ENCODE measurements at regions not wholly inside any gene's neighbourhood (a gene's known extent, or its start where the extent isn't known, plus 50 kb on each side); places are given as distances from the start of the nearest gene placed in this dataset.

DNA sequence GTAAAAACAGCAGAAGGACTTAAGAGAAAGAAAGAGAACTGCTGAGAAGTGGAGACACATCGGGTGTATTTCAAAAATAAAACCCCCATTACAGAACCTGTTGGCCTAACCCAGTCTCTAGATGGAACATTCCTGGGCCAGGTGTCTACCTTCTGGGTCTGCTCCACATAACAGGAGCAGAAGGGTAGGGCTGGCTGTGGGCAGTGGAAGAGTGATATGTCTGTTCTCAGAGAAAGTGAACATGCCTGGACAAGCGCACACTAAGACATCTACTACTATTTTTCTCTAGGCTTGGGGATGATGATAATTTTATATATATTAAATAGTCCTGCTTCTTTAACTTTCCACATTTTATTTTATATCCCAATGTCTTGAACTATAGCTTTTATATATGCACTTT lies 267.1 kb downstream of the TBC1D4 start:
- Histone ChIP-seq H3K27ac (ENCODE audit: low read length) (no peak overlapping the region), H3K9me3 (ENCODE audit: control insufficient read depth, low read depth, low read length) (no peaks in the 10 kb centered on the region), H3K27me3 (ENCODE audit: control insufficient read depth, insufficient read depth, low read length) (no peaks in the 10 kb centered on the region), H3K9ac (ENCODE audit: low read length) (no peak overlapping the region), H3K36me3 (ENCODE audit: control insufficient read depth, low read depth, low read length) (no peaks in the 10 kb centered on the region), H3K4me1 (ENCODE audit: control insufficient read depth, low read depth, low read length) (no peaks in the 10 kb centered on the region), H3K4me3 (ENCODE audit: low read length) (no peak overlapping the region)

DNA sequence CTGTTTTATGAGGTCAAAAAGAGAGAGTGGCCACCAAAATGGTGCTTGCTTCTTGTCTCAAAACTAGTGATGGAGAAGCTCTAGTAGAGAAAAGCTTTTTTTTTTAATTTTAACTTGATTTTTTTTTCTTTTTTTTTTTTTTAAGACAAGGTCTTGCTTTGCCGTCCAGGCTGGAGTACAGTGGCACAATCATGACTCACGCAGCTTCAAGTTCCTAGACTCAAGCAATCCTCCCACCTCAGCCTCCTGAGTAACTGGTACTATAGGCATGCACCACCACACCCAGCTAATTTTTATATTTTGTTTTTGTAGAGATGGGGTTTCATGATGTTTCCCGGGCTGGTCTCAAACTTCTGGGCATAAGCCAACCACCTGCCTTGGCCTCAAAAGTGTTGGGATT lies 279.0 kb downstream of the TBC1D4 start:
- Histone ChIP-seq H3K27me3 (ENCODE audit: control insufficient read depth, insufficient read depth, low read length) (no peaks in the 10 kb centered on the region), H3K27ac (ENCODE audit: low read length) (no peak overlapping the region), H3K4me1 (ENCODE audit: control insufficient read depth, low read depth, low read length) (no peaks in the 10 kb centered on the region), H3K9me3 (ENCODE audit: control insufficient read depth, low read depth, low read length) (no peaks in the 10 kb centered on the region), H3K9ac (ENCODE audit: low read length) (no peak overlapping the region), H3K36me3 (ENCODE audit: control insufficient read depth, low read depth, low read length) (no peaks in the 10 kb centered on the region), H3K4me3 (ENCODE audit: low read length) (no peak overlapping the region)

DNA sequence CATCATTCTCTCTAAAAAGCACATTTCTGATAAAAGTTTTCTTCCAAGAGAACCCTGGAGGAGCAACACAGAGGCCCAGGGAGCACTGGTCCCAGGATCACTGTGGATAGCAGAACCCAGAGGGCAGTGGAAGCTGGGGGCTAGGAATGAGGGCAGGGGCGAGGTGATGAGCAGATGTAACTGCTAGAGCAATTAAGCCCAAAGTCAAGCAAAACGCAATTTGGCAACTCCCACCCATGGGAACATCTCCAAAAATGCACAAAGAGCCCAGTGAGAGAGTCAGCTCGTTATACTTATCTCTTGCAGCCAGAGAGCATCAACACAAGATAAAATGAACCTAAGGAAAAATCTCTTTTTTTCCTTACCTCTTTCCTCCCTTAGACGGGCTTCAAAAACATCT lies 284.2 kb downstream of the TBC1D4 start:
- H3K9me3 ChIP-seq (ENCODE audit: control insufficient read depth, low read depth, low read length), result no peaks in the 10 kb centered on the region
- no peak overlapping the region for H3K4me3 ChIP-seq (ENCODE audit: low read length)
- H3K27me3 ChIP-seq (ENCODE audit: control insufficient read depth, insufficient read depth, low read length), result no peaks in the 10 kb centered on the region
- H3K9ac ChIP-seq (ENCODE audit: low read length), result no peak overlapping the region
- H3K27ac ChIP-seq (ENCODE audit: low read length), result no peak overlapping the region
- H3K4me1 ChIP-seq (ENCODE audit: control insufficient read depth, low read depth, low read length), result peaks cover 11% of the 10 kb centered on the region
- no peaks in the 10 kb centered on the region for H3K36me3 ChIP-seq (ENCODE audit: control insufficient read depth, low read depth, low read length)

DNA sequence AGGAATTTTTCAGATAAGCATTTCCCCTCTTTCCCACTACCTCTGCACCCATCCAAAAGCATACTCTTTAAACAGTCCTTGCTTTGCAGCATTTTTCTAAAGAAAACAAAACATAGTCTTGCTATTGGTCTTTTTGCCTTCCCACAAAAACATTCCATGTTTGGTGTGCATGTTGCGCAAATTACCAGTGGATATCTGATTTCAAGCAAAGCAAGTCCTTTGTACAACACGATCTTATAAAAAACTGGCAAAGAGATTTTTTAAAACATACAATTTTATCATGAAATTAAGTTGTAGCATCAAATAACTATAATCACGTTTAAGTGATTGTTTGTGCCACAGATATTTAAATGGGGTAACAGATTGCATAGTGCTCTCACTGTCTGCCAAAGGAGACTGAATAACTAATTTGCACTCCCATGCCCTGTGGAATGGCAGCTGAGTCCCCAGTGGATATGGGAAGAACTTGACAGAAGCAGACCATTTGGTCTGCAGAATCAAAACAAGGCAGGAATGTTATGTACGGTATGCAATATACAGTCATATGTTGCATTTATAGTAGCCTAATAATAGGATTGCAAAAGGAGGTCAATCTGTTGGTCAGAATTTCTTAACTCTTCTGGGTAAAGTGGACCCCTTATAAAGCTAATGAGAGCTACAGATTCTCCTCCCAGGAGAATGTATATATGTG lies 285.7 kb downstream of the TBC1D4 start:
- Histone ChIP-seq H3K36me3 (ENCODE audit: control insufficient read depth, low read depth, low read length) (no peaks in the 10 kb centered on the region), H3K9ac (ENCODE audit: low read length) (no peak overlapping the region), H3K27ac (ENCODE audit: low read length) (no peak overlapping the region)

DNA sequence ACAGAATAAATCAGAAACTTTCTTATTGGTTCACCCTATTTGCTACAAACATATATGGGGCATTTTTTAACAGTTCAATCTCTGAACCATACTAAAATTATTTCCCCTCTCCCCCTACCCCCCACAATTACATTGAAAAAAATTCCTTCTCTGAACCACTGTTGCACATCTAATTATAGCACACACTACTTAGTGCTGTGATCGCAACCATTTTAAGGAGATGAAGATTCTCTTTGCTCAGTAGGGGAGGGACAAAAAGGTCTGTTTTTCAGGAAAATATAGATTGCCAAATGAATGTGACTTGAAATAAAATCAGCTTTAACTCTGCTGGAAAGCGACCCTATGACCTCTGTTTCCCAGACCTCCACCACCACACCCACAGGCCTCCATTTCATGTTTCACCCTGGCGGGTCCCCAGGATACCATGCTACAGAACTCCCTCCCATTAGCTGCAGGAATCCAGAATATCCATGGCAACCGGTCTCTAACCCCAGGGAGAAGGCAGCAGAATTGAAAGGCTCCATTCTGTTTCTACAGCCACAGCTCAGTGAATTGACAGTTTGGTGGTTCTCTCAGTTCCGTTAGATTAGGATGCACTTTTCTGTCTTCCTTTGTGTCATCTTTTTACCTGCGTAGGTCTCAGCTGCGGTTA lies 286.3 kb downstream of the TBC1D4 start:
- peaks cover 11% of the 10 kb centered on the region for H3K4me1 ChIP-seq (ENCODE audit: control insufficient read depth, low read depth, low read length)
- H3K27ac ChIP-seq (ENCODE audit: low read length), result no peak overlapping the region
- no peaks in the 10 kb centered on the region for H3K36me3 ChIP-seq (ENCODE audit: control insufficient read depth, low read depth, low read length)
- H3K27me3 ChIP-seq (ENCODE audit: control insufficient read depth, insufficient read depth, low read length), result no peaks in the 10 kb centered on the region
- H3K9ac ChIP-seq (ENCODE audit: low read length), result no peak overlapping the region
- no peak overlapping the region for H3K4me3 ChIP-seq (ENCODE audit: low read length)
- H3K9me3 ChIP-seq (ENCODE audit: control insufficient read depth, low read depth, low read length), result no peaks in the 10 kb centered on the region

More for the DNA sequence above, 285.7 kb downstream of the TBC1D4 start:
- H3K9me3 ChIP-seq (ENCODE audit: control insufficient read depth, low read depth, low read length), result no peaks in the 10 kb centered on the region
- no peaks in the 10 kb centered on the region for H3K27me3 ChIP-seq (ENCODE audit: control insufficient read depth, insufficient read depth, low read length)
- peaks cover 11% of the 10 kb centered on the region for H3K4me1 ChIP-seq (ENCODE audit: control insufficient read depth, low read depth, low read length)
- no peak overlapping the region for H3K4me3 ChIP-seq (ENCODE audit: low read length)

DNA sequence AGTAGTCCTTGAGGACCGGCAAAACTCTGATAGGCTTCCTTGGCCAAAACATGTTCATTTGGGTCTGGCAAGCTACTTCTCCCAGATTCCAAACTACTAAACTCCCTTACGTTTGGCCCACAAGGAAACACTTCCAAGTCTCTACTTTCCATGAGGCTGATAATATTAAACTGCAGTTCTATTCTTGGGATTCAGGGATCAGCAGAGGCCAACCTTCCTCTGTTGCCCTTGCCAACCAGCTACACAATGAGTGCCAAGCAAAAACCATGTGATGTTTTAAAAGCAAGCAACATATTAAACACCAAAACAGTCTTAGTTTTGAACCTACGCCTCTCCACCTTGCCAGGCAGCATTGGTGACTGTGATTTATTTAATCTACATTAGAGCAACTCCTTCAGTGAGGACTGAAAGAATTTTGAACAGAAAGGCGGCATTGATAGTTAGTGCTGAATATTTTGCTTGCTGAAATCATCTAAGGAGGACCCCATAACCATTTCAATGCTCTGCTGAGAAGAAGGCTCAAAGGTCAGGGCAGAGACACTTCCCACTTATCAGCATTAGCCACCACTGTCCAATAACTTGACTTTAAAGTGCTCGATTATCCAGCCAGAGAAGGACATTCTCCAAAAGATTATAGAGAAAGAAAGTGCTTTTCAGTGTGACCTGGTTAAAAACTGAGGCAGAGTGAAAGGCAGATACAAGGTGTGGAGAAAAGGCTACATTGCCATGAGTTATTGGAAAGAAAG lies 287.1 kb downstream of the TBC1D4 start:
- Histone ChIP-seq H3K27me3 (ENCODE audit: control insufficient read depth, insufficient read depth, low read length) (no peaks in the 10 kb centered on the region), H3K4me1 (ENCODE audit: control insufficient read depth, low read depth, low read length) (peaks cover 11% of the 10 kb centered on the region), H3K36me3 (ENCODE audit: control insufficient read depth, low read depth, low read length) (no peaks in the 10 kb centered on the region), H3K27ac (ENCODE audit: low read length) (no peak overlapping the region), H3K4me3 (ENCODE audit: low read length) (no peak overlapping the region), H3K9me3 (ENCODE audit: control insufficient read depth, low read depth, low read length) (no peaks in the 10 kb centered on the region), H3K9ac (ENCODE audit: low read length) (no peak overlapping the region)

DNA sequence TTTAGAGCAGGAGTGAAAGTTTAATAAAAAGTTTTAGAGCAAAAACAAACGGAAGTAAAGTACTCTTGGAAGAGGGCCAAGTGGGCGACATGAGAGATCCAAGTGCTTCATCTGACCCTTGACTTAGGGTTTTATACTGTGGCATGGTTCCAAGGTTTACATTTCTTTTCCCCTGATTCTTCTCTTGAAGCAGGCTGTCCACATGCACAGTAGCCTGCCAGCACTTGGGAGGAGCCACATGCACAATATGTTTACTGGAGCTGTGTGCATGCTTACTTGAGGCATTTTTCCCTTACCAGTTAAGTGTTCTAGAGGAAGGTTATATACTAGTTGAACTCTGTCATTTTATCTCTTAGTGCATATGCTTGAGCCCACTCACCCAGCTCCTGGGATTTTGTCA lies 295.6 kb downstream of the TBC1D4 start:
- H3K36me3 ChIP-seq (ENCODE audit: control insufficient read depth, low read depth, low read length), result no peaks in the 10 kb centered on the region
- H3K4me1 ChIP-seq (ENCODE audit: control insufficient read depth, low read depth, low read length), result no peaks in the 10 kb centered on the region
- H3K27me3 ChIP-seq (ENCODE audit: control insufficient read depth, insufficient read depth, low read length), result no peaks in the 10 kb centered on the region
- H3K9ac ChIP-seq (ENCODE audit: low read length), result no peak overlapping the region
- no peaks in the 10 kb centered on the region for H3K9me3 ChIP-seq (ENCODE audit: control insufficient read depth, low read depth, low read length)
- no peak overlapping the region for H3K27ac ChIP-seq (ENCODE audit: low read length)
- no peak overlapping the region for H3K4me3 ChIP-seq (ENCODE audit: low read length)

DNA sequence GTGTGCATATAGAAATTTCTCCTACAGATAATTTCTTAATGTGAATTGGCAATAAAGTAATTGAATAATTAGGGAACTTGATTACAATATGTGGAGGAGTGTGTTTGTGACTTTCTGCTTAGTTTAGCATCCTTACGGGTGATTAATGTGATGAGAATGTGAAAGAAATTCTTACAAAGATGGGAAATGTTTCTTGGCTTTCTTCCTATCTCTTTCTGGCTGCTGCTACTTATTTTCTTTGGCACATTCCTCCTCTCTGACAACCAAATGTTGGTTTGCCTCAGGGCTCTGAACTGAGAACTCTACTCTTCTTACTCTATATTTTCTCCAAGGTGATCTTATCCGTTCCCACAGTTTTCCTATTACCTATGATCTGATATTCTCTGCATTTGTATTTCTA lies 300.1 kb downstream of the TBC1D4 start:
- H3K9me3 ChIP-seq (ENCODE audit: control insufficient read depth, low read depth, low read length), result no peaks in the 10 kb centered on the region
- no peak overlapping the region for H3K9ac ChIP-seq (ENCODE audit: low read length)
- no peaks in the 10 kb centered on the region for H3K4me1 ChIP-seq (ENCODE audit: control insufficient read depth, low read depth, low read length)
- no peaks in the 10 kb centered on the region for H3K27me3 ChIP-seq (ENCODE audit: control insufficient read depth, insufficient read depth, low read length)
- H3K4me3 ChIP-seq (ENCODE audit: low read length), result no peak overlapping the region
- H3K36me3 ChIP-seq (ENCODE audit: control insufficient read depth, low read depth, low read length), result no peaks in the 10 kb centered on the region
- H3K27ac ChIP-seq (ENCODE audit: low read length), result no peak overlapping the region

DNA sequence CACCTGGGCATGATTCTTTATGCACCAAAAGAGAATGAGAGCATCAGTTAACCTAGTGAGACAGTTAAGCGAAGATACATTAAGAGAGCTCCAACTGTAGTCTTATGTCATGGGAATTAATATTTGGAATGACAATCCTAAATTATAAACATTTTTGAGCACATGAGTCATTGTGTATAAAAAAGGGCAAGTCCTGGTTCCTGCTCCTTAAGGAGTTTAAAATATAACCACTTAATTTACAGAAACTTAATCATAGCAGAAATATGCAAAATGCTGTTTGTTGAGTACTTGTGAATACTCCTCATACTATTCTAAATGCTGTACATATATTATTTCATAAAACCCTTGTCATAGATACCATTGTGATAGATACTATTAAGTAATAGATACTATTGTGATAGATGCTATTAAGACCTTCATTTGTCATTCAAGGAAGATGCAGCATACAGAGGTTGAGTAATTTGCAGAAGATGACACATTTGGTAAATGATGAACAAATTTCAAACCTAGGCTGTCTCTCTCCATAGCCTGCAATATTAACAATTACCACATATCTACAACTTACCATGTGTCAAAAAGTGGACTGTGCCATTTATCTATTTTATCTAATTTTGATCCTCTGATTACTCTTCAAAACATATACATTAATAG lies 301.0 kb downstream of the TBC1D4 start:
- no peak overlapping the region for H3K4me3 ChIP-seq (ENCODE audit: low read length)
- H3K27me3 ChIP-seq (ENCODE audit: control insufficient read depth, insufficient read depth, low read length), result no peaks in the 10 kb centered on the region
- no peaks in the 10 kb centered on the region for H3K36me3 ChIP-seq (ENCODE audit: control insufficient read depth, low read depth, low read length)
- H3K27ac ChIP-seq (ENCODE audit: low read length), result no peak overlapping the region
- no peaks in the 10 kb centered on the region for H3K4me1 ChIP-seq (ENCODE audit: control insufficient read depth, low read depth, low read length)
- H3K9ac ChIP-seq (ENCODE audit: low read length), result no peak overlapping the region
- H3K9me3 ChIP-seq (ENCODE audit: control insufficient read depth, low read depth, low read length), result no peaks in the 10 kb centered on the region

DNA sequence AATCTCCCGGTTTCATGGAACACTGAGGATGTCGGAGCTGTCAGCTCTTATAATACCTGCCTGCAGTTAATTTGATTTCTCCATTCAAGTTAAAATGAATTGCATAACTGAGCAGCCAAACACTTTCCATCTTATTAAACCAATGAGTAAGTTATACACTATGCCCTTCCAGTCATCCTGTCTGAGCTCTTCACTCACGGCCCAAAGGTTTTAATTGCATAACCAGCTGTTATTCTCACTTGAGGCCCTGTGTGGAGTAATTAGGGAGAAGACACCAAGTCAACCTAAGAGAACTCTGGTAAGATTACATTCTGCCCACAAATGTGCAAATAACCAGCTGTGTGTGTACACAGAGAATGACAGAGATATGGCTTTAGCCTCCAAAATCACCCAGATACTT lies 303.5 kb downstream of the TBC1D4 start:
- no peaks in the 10 kb centered on the region for H3K27me3 ChIP-seq (ENCODE audit: control insufficient read depth, insufficient read depth, low read length)

DNA sequence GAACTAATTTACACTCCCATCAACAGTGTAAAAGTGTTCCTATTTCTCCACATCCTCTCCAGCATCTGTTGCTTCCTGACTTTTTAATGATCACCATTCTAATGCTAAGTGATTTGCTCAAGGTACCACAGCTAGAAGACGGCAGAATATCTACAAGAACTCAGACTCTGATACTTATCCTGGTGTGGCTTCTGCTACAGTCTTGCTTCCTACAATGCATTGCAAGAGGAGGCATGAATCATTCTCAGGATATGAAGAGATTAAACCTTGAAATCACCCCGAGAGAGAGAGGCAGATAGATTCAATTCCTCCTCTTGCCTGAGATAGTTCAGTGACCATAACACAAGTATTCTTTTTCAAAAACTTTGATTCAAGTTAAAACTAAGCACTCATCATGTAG lies 306.4 kb downstream of the TBC1D4 start:
- Histone ChIP-seq H3K27me3 (ENCODE audit: control insufficient read depth, insufficient read depth, low read length) (no peaks in the 10 kb centered on the region), H3K27ac (ENCODE audit: low read length) (no peak overlapping the region), H3K36me3 (ENCODE audit: control insufficient read depth, low read depth, low read length) (no peaks in the 10 kb centered on the region), H3K9me3 (ENCODE audit: control insufficient read depth, low read depth, low read length) (no peaks in the 10 kb centered on the region), H3K4me3 (ENCODE audit: low read length) (no peak overlapping the region), H3K9ac (ENCODE audit: low read length) (no peak overlapping the region), H3K4me1 (ENCODE audit: control insufficient read depth, low read depth, low read length) (no peaks in the 10 kb centered on the region)

More for the DNA sequence above, 303.5 kb downstream of the TBC1D4 start:
- Histone ChIP-seq H3K36me3 (ENCODE audit: control insufficient read depth, low read depth, low read length) (no peaks in the 10 kb centered on the region), H3K27ac (ENCODE audit: low read length) (no peak overlapping the region), H3K9me3 (ENCODE audit: control insufficient read depth, low read depth, low read length) (no peaks in the 10 kb centered on the region), H3K4me1 (ENCODE audit: control insufficient read depth, low read depth, low read length) (no peaks in the 10 kb centered on the region), H3K4me3 (ENCODE audit: low read length) (no peak overlapping the region), H3K9ac (ENCODE audit: low read length) (no peak overlapping the region)

Data from iPS-18a (cell line).